BJ (cell line): ENCODE measurements at regions not wholly inside any gene's neighbourhood (a gene's known extent, or its start where the extent isn't known, plus 50 kb on each side); places are given as distances from the start of the nearest gene placed in this dataset.

Experiments used
- CTCF ChIA-PET: fragments of 350-600 bp; formaldehyde crosslinking; extraction: SDS; loops from one replicate; lab custom pipeline; 2021; ENCODE audit warnings: antibody characterized with exemption, inconsistent platforms; lab: Yijun Ruan, JAX
- POLR2A ChIA-PET: fragments of 300-600 bp; sonication (Branson Sonifier 250); formaldehyde crosslinking; extraction: SDS; loops from one replicate; lab custom pipeline; 2021; ENCODE audit warnings: antibody characterized with exemption; lab: Charles Lee
- DNase-seq: peaks from one replicate; pipeline ENCODE4 v3.0.0-alpha.2; 2011; ENCODE audit warnings: low read depth
- H3K27me3 ChIP-seq: 2 replicates; pipeline ENCODE4 v1.6.0; 2011; ENCODE audit warnings: low read length; ENCODE audit not compliant: control insufficient read depth, insufficient read depth
- H3K36me3 ChIP-seq: 2 replicates; pipeline ENCODE4 v1.5.1; 2011; ENCODE audit warnings: low read length; ENCODE audit not compliant: control insufficient read depth, insufficient read depth
- H3K4me3 ChIP-seq: 2 replicates; pipeline ENCODE4 v1.5.1; 2011; ENCODE audit warnings: low read depth, mild to moderate bottlenecking, control low read depth, low read length
- TF ChIP-seq, protein P1 (sequence below): IDR thresholded peaks from 2 replicates; pipeline ENCODE4 v1.5.1; 2011; ENCODE audit warnings: low read depth, mild to moderate bottlenecking, control low read depth, inconsistent platforms, low read length, moderate library complexity; ENCODE audit not compliant: insufficient read depth

DNA sequence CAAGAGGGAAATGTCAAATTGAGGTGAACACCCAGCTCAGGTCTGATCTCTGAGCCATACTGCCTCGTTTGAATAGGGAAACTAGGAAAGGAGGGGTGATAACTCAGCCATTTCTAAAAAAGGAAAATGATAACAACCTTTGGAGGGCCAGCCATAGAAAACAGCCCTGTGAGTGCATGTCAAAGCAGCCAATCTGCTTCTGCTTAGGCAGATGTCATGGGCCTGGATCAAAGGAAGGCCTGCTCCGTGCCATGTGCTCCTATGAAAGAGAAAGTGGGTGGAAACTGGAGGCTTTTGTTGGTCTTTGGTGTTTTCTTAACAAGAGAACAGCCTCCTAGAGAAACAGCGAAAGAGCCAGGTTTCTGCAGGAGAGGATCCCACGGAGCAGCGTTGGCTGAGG lies 428.0 kb downstream of the DHX35 start:
- Histone ChIP-seq H3K36me3 (no peaks in the 10 kb centered on the region), H3K4me3 (no peak overlapping the region), H3K27me3 (no peaks in the 10 kb centered on the region)
- CTCF ChIA-PET = no interaction called here
- POLR2A ChIA-PET = no interaction called here
- no peak for DNase-seq
- TF ChIP-seq, protein P1, sequence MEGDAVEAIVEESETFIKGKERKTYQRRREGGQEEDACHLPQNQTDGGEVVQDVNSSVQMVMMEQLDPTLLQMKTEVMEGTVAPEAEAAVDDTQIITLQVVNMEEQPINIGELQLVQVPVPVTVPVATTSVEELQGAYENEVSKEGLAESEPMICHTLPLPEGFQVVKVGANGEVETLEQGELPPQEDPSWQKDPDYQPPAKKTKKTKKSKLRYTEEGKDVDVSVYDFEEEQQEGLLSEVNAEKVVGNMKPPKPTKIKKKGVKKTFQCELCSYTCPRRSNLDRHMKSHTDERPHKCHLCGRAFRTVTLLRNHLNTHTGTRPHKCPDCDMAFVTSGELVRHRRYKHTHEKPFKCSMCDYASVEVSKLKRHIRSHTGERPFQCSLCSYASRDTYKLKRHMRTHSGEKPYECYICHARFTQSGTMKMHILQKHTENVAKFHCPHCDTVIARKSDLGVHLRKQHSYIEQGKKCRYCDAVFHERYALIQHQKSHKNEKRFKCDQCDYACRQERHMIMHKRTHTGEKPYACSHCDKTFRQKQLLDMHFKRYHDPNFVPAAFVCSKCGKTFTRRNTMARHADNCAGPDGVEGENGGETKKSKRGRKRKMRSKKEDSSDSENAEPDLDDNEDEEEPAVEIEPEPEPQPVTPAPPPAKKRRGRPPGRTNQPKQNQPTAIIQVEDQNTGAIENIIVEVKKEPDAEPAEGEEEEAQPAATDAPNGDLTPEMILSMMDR = no peak

DNA sequence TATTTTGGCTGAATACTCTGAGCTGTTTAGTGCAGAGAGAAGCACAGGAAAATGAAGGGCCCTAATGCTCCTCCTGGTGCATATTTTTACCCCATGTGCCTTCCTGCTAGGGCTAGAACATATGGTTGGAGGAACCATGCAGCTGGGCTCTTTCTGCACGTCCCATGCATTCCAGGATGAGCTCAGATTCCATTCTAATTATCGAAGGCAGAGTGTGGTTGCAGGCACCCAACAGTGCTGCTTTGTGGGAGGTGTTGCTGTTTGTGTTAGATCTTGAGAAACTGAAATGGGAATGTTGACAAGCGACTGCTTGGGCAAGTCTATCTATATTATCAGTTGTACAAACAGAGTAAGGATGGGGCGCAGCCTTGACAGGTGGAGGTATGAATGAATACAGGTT lies 419.5 kb downstream of the DHX35 start:
- POLR2A ChIA-PET = no interaction called here
- Histone ChIP-seq H3K27me3 (no peaks in the 10 kb centered on the region), H3K36me3 (no peaks in the 10 kb centered on the region), H3K4me3 (no peak overlapping the region)
- CTCF ChIA-PET = no interaction called here
- TF ChIP-seq, protein P1 = no peak
- DNase-seq = no peak

DNA sequence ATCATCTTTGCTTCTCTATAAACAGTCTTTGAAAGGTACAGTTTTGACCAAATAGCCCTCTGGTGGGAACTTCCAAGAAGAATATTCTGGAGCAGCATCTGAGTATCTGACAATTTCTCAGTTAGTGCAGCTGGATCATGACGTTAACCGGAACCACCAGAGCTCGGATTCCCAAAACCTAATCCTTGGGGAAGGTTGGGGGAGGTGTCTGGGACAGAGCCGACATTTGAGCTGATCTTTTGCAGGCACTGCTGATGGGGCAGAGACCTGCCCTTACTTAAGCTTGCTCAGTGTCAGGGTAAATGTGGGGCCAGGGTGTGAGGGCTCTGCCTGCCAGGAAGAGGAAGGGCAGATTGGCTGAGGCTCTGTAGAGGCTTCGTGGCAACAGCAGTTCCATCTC lies 416.6 kb downstream of the DHX35 start:
- Histone ChIP-seq H3K36me3 (no peaks in the 10 kb centered on the region), H3K4me3 (no peak overlapping the region), H3K27me3 (no peaks in the 10 kb centered on the region)
- POLR2A ChIA-PET = no interaction called here
- no peak for DNase-seq
- CTCF ChIA-PET = no interaction called here
- TF ChIP-seq, protein P1 = no peak

DNA sequence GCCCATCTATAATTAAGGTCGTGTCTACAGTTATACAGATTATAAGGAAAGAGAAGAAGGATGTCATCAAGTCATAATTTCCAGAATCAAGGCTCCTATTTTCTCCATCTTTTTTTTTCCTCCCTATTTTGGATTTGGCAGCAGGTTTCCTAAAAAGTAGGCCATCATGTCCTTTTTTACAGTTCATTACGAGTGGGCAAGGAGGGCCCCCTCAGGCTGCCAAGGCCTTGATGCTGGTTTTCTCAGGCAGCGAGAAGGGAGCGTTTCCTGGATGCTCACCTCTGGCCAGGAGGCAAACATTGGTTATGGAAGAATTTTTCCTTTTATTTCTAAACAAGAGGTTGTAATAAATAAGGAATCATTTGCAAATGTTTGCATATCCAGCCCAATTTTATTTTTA lies 414.6 kb downstream of the DHX35 start:
- DNase-seq = no peak
- ChIA-PET POLR2A (no interaction called here), CTCF (no interaction called here)
- Histone ChIP-seq H3K27me3 (no peaks in the 10 kb centered on the region), H3K36me3 (no peaks in the 10 kb centered on the region), H3K4me3 (no peak overlapping the region)
- TF ChIP-seq, protein P1 = no peak

DNA sequence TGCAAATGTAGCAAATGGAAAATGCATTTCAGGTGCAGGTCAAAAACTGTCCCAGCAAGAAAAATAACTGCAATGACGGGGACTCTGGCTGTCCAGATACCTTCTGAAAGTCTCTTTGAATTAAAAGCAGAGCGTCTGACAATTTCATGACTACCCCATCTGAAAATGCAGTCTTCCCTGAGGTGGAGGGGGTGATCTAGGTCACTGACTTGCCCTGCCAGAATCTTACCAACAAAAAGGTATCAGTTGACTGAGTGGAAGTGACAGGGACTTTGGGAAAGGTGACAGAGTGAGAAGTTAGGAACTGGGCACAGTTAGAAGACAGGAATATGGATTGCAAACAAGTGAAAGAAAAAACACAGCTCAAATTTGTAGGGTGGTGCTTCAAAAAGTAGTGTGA lies 402.2 kb downstream of the DHX35 start:
- Histone ChIP-seq H3K36me3 (no peaks in the 10 kb centered on the region), H3K4me3 (no peak overlapping the region), H3K27me3 (no peaks in the 10 kb centered on the region)
- CTCF ChIA-PET = no interaction called here
- TF ChIP-seq, protein P1 = no peak
- POLR2A ChIA-PET = no interaction called here
- DNase-seq = no peak
